GM12891 (cell line): ENCODE measurements at regions not wholly inside any gene's neighbourhood (a gene's known extent, or its start where the extent isn't known, plus 50 kb on each side); places are given as distances from the start of the nearest gene placed in this dataset.

Source experiments
- PAX5 ChIP-seq: IDR thresholded peaks from 2 replicates; pipeline ENCODE4 v1.6.1; 2011; ENCODE audit warnings: low read length, moderate library complexity, mild to moderate bottlenecking; ENCODE audit not compliant: insufficient read depth, severe bottlenecking
- POLR2A ChIP-seq: IDR thresholded peaks from 2 replicates; pipeline ENCODE4 v1.6.1; 2011; ENCODE audit warnings: low read depth, low read length, control low read depth
- POLR2AphosphoS5 ChIP-seq: IDR thresholded peaks from 2 replicates; pipeline ENCODE4 v1.6.1; 2011; ENCODE audit warnings: low read depth, low read length, control low read depth
- POU2F2 ChIP-seq: IDR thresholded peaks from 2 replicates; pipeline ENCODE4 v1.6.1; 2011; ENCODE audit warnings: low read depth, mild to moderate bottlenecking, control low read depth, low read length, moderate library complexity
- SPI1 ChIP-seq: IDR thresholded peaks from 2 replicates; pipeline ENCODE4 v1.6.1; 2011; ENCODE audit warnings: low read depth, low read length, control low read depth
- TAF1 ChIP-seq: IDR thresholded peaks from 2 replicates; pipeline ENCODE4 v1.6.1; 2011; ENCODE audit warnings: low read depth, low read length, control low read depth

- TF ChIP-seq POLR2AphosphoS5, result no peak
- TF ChIP-seq TAF1, result no peak
- TF ChIP-seq POLR2A, result no peak
- no peak for TF ChIP-seq PAX5
- TF ChIP-seq POU2F2, result no peak
- TF ChIP-seq SPI1, result no peak
Measured at GRCh38 chr4:153036931-153037482, 100.9 kb downstream of the FHDC1 start.
